ENCODE measurements at regions not wholly inside any gene's neighbourhood (a gene's known extent, or its start where the extent isn't known, plus 50 kb on each side); places are given as distances from the start of the nearest gene placed in this dataset.

DNA sequence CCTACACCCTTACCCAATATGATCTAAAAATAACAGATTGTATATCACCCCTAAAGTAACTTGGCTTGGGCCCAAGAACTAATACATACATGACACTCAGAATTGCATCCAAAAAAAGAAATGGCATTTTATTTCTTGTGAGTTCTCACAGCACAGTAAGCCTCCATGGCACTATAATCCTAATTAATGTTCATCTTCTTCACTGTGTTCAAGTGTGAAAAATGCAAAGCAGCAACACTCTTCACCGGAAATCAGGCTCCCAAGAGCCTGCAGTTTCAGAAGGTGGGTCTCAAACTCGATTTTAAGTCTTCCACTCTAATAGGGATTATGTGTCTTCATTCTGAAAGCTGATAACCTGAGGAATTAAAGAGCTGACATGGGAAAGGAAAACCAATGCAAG lies 142.8 kb upstream of the TSC22D2 start:
- TF ChIP-seq, protein P1, sequence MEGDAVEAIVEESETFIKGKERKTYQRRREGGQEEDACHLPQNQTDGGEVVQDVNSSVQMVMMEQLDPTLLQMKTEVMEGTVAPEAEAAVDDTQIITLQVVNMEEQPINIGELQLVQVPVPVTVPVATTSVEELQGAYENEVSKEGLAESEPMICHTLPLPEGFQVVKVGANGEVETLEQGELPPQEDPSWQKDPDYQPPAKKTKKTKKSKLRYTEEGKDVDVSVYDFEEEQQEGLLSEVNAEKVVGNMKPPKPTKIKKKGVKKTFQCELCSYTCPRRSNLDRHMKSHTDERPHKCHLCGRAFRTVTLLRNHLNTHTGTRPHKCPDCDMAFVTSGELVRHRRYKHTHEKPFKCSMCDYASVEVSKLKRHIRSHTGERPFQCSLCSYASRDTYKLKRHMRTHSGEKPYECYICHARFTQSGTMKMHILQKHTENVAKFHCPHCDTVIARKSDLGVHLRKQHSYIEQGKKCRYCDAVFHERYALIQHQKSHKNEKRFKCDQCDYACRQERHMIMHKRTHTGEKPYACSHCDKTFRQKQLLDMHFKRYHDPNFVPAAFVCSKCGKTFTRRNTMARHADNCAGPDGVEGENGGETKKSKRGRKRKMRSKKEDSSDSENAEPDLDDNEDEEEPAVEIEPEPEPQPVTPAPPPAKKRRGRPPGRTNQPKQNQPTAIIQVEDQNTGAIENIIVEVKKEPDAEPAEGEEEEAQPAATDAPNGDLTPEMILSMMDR (IDR thresholded peaks at IDR 0.05) = no peak
- TF ChIP-seq POLR2A (IDR thresholded peaks at IDR 0.05) = no peak
